Stomach (tissue), 4 donors: ENCODE measurements at regions not wholly inside any gene's neighbourhood (a gene's known extent, or its start where the extent isn't known, plus 50 kb on each side); places are given as distances from the start of the nearest gene placed in this dataset.
"Not testable (repeated sequence)": the region's sequence is repeated elsewhere in the genome, so short reads cannot be mapped to it uniquely, and the experiment has no call there.

Experiments used
- POLR2A ChIP-seq, 4 donors: fragments of 450-650 bp; IDR thresholded peaks; one replicate each; pipeline ENCODE4 v1.6.1; 2016; ENCODE audit warnings: antibody characterized with exemption in 4 of 4, control low read depth in 2 of 4, mild to moderate bottlenecking in 1 of 4, moderate library complexity in 1 of 4
- POLR2AphosphoS5 ChIP-seq, 3 donors: sonication (generic); formaldehyde crosslinking; IDR thresholded peaks; one replicate each; pipeline ENCODE4 v1.6.1; 2016; ENCODE audit warnings: antibody characterized with exemption in 3 of 3
- TF ChIP-seq, protein P1 (sequence below), 7 experiments: fragments of 450-650 bp in 4 of 7; fragments of 200-600 bp in 3 of 7; sonication (generic) in 3 of 7; IDR thresholded peaks; one replicate each; pipeline ENCODE4 v1.5.1; 2016 to 2019; ENCODE audit warnings: antibody characterized with exemption in 7 of 7, control low read depth in 2 of 7, mild to moderate bottlenecking in 1 of 7

- TF ChIP-seq, protein P1, sequence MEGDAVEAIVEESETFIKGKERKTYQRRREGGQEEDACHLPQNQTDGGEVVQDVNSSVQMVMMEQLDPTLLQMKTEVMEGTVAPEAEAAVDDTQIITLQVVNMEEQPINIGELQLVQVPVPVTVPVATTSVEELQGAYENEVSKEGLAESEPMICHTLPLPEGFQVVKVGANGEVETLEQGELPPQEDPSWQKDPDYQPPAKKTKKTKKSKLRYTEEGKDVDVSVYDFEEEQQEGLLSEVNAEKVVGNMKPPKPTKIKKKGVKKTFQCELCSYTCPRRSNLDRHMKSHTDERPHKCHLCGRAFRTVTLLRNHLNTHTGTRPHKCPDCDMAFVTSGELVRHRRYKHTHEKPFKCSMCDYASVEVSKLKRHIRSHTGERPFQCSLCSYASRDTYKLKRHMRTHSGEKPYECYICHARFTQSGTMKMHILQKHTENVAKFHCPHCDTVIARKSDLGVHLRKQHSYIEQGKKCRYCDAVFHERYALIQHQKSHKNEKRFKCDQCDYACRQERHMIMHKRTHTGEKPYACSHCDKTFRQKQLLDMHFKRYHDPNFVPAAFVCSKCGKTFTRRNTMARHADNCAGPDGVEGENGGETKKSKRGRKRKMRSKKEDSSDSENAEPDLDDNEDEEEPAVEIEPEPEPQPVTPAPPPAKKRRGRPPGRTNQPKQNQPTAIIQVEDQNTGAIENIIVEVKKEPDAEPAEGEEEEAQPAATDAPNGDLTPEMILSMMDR (IDR thresholded peaks at IDR 0.05): not testable (repeated sequence)
- TF ChIP-seq POLR2AphosphoS5, POLR2A (IDR thresholded peaks at IDR 0.05): not testable (repeated sequence)
Observed at GRCh38 chr17:21767162-21768156, 75.1 kb downstream of the KCNJ18 start.
